NOMO-1 (cell line): ENCODE measurements at regions not wholly inside any gene's neighbourhood (a gene's known extent, or its start where the extent isn't known, plus 50 kb on each side); places are given as distances from the start of the nearest gene placed in this dataset.
"Not testable (repeated sequence)": the region's sequence is repeated elsewhere in the genome, so short reads cannot be mapped to it uniquely, and the experiment has no call there.

Experiments used
- DNase-seq, 2 experiments: peaks; one replicate each; lab custom pipeline; 2025; ENCODE audit not compliant: unreplicated experiment in 2 of 2; lab: John Stamatoyannopoulos, UW

DNA sequence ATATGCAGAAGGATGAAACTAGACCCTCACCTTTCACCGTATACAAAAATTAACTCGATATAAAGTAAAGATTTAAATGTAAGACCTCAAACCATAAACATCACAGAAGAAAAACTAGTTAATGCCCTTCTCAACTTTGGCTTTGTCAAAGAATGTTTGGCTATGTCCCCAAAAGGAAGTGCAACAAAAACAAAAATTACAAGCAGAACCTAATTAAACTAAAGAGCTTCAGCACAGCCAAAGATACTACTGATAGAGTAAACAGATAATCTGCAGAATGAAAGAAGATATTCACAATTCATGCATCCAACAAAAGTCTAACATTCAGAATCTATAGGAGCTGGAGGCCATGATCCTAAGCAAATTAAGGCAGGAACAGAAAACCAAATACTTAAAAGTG lies 824.6 kb upstream of the NEGR1 start:
- DNase-seq = no peak

DNA sequence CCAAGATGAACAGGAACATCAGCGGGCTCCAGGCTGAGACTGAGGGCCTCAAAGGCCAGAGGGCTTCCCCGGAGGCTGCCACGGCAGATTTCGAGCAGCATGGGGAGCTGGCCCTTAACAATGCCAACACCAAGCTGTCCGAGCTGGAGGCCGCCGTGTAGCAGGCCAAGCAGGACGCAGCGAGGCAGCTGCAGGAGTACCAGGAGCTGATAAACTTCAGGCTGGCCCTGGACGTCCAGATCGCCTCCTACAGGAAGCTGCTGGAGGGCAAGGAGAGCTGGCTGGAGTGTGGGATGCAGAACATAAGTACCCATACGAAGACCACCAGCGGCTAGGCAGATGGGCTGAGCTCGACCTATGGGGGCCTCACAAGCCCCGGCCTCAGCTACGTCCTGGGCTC lies 823.4 kb upstream of the NEGR1 start:
- DNase-seq = no peak

DNA sequence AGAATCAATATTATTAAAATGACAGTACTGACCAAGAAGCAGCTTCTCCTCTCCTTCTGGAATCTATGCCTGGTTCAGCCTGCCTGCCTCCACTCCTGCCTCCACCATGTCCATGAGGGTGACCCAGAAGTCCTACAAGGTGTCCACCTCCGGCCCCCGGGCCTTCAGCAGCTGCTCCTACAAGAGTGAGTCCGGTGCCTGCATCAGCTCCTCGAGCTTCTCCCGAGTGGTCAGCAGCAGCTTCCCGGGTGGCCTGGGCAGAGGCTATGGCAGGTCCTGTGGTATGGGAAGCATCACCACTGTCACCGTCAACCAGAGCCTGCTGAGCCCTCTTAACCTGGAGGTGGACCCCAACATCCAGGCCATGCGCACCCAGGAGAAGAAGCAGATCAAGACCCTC lies 822.4 kb upstream of the NEGR1 start:
- DNase-seq = no peak

DNA sequence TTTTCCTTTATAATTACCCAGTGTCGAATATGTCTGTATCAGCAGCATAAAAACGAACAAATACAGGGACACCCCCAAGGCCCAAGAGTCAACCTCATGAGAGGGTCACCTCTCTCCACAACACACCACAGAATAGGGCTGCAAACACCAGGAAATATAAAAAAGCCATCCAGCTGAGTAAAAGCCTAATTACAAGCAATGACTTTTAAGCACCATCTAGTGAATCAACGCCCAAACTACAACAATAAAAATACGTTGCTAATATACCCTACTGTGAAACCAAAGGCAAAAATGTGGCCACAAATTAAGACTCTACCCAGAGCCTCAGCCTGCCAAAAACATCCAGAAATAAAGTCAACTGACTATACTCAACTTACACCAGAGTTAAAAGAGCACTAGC lies 817.9 kb upstream of the NEGR1 start:
- DNase-seq = no peak

DNA sequence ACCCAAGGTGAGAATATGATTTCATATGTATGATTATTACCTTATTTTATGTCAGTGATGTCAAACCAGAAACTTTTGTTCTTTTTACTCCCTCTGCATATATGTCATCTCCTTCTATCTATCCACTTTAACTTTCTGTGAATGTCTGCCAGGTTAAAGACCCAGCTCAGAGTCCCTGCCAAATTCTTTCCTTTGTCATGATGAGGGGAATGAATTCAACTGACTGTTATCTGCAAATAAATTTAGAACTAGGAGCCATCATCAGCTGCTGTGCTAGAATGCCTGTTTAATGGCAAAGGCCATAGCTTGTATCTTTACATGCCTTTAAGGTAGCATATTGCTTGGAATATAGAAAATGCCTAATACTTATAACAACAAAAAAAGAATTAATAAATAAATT lies 815.6 kb upstream of the NEGR1 start:
- no peak for DNase-seq

DNA sequence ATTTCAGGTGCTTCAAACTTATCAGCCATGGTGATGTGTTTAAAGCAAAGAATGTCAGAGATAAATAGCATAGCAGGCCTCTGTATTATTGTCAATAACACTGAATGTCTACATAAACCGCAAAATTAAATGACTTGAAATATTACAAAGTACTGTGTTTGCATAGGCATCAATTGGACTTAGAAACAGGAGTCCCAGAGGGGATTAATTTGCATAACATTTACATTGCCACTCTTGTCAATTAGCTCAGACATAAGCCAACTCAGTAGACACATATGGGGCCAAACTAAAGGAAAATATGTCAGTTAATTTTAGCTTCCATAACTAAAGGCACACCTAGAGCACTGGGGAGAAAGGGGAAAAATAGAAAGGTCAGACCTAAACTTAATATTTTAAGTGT lies 814.5 kb upstream of the NEGR1 start:
- no peak for DNase-seq

DNA sequence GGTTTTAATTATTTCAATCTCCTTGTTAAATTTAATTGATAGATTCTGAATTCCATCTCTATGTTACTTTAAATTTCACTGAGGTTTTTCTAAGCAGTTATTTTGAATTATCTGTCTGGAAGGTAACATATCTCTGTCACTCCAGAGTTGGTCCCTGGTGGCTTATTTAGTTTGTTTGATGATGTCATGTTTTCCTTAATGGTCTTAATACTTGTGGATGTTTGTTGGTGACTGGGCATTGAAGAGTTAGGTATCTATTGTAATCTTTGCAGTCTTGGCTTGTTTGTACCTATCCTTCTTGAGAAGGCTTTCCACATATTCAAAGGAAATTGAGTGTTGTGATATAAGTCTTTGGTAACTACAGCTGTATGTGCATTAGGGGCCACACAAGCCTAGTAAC lies 810.0 kb upstream of the NEGR1 start:
- DNase-seq = no peak

DNA sequence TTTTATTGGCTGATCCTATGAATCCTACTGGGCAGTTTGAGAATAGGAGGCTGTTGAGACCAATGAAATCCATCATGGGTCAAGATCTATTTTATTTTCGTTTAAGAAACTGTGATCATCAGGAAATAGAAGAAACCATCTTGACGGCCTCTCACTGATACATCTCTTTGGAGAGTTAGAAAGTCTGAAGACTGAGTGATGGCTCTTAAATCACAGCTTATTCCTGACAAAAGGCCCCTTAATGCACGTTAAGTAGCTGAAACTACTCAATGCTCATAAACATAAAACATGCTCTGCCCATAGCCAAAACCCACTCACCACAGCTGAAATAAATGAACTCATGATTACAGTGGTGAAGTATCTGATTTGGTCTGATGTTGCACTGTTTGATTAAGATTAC lies 784.5 kb upstream of the NEGR1 start:
- no peak for DNase-seq

DNA sequence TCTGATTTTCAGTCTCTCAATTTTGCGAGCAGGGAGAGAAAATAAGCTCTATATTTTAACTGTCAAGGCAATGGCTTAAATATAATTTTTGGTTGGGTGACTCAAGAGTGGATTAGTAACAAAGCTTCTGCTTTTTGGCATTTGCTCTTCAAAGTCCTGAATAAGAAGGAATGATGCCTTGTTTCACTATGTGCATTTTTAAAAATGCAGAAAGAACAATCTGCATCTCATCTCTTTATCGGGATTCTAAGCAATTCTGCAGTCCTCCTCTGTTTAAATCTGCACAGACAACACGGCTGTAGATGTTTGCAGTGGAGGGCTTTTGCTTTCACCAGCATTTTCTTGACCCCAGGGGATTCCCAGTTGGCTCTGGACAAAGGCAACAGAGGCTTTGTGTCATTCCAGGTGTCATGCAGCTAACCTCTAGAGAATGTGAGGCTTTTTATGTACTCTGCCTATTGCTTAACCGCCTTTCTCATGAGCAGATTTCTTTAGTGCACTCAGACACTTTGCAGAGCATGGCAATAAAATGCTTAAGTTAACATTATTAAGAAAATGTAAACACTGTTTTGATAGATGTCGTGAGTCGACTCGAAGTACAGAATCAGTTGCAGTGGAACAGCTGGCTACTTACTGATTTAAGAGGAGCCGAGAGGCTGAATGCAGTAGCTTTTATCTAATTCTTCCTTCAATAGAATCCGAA lies 783.2 kb upstream of the NEGR1 start:
- DNase-seq = no peak

DNA sequence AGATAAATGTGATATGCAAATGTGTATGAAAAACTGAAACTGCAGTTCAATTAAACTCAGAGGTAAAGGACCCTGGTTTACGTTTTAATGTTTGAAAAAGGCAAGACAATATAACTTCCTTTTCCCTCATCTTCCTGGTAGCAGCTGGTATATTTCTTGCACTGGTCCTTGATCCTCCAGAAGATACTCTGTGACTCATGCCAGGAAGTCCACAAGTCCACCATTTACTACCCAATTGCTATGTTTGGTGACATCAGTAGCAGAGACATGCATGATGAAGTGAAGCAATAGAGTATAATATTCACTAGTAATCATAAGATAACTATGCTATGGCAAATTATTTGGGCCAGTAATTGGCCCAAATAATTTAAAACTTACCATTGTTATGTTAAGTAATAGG lies 774.5 kb upstream of the NEGR1 start:
- no peak for DNase-seq

DNA sequence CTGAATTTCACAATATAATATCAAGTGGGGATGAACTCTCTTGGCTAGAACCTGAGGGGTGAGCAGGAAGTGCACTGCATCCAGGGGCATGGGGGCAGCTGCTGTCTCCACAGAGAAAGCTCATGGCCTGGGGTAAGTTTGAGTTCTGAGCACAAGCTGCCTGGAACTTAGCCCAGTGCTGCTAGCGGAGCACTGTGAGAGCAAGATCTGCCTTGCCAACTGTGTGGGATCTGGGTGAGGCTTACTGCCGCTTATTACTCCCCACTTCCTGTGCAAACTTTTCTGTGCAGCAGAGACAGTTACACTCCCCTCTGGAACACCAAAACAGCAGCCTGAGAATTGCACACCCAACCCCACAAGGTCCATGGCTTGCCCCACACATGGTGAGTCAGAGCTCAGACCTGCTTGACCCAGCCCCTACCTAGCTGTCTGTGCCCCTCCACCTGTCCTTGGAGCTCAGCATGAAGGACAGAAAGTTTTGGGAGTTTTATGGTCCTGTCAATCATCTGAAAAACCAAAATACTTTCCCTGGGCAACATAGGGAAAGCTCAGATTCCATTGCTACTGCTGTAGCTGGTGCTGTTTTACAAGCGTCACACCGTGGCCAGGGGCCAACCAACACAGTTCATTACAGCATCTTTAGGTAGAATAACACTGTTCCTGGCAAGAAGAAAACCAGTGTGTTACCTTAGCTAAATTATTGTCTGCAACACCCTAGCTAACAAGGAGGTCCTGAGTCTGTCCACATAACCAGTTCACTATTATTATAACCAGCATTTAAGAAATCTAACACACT lies 762.1 kb upstream of the NEGR1 start:
- no peak for DNase-seq

DNA sequence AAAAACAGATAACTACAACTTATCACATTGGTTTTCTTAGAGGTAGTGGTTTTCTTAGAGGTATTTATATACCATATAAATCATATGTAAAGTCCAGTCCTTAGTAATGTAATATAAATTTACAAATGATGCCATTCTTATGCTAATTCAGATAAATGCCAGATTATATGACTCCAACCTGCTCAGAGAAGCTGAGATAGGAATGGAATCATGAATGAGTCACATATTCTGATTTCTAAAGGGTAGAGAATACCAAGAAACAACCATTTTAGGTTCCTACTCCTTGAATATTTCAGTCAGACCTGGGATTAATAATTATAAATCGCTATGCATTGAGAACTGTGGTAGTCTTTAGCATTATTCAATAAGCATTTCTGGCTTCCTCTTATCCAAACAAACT lies 760.1 kb upstream of the NEGR1 start:
- no peak for DNase-seq

DNA sequence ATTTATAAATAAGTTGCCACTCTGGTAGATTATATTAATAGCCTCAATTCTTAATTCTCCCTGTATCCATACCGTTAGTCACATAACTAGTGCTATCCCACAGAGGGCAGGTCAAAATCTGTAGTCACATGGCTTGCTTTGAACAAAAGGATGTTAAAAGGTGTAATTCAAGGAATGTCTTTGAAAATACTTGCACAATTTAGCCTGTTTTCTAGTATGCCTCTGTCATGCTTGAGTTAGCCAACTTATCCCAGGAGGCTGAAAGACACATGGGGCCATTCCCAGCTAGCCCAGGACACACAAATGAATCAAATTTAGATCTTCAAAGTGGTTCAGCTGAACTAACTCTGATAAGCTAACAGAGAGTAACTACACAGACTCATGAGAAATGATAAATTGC lies 758.5 kb upstream of the NEGR1 start:
- DNase-seq = no peak

DNA sequence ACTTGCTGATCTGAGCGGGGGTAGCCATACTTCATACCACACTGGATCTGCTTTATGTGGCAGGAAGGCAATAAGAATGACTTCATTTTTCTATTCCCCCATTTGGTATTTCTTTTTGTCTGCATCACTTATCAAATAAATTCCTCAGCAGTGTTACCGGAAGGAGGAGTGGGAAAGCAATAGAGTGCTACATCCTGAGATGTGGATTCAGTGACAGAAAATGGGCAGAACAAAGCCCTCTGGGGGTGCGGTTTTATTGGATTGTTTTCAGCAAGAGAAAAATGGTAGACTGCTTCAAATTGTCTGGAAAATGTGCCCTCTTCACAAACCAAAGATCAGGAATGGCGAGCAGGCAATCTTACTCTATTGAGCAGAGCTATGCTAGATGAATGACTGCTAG lies 751.9 kb upstream of the NEGR1 start:
- no peak for DNase-seq

DNA sequence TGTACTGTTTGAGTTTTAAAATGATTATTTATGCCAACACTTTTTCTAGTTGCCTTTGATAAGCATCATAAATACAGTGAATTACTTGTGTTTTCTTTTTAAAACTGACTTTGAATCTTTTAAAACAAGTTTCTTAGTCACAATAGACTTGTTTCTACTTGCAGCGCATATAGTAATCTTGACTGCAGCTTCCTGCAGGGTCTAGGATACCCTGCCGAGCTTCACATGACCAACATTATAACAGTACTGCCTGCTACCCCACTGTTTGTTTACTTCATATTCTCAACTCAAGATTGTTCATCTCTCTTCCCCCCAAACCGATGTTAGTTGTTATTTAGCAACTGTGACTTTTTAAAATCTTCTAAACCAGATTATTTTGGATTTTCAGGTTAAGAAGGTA lies 751.3 kb upstream of the NEGR1 start:
- no peak for DNase-seq

DNA sequence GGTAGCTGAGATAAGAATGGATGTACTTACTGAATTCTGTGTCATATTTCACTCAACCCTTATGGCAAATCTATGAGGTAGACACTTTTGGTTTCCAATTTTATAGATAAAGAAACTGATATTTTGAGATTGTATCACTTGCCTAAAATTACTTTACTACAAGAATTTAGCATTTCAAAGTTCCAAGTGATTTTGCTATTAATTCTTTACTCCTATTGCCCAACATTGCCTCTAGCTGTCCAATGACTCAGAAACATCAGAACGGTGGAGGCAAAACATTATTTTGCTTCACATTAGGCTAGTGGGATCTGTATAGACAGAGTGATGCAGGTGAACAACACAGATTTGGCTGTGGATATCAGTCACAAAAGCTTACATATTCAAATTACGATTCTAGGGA lies 747.2 kb upstream of the NEGR1 start:
- DNase-seq = no peak

DNA sequence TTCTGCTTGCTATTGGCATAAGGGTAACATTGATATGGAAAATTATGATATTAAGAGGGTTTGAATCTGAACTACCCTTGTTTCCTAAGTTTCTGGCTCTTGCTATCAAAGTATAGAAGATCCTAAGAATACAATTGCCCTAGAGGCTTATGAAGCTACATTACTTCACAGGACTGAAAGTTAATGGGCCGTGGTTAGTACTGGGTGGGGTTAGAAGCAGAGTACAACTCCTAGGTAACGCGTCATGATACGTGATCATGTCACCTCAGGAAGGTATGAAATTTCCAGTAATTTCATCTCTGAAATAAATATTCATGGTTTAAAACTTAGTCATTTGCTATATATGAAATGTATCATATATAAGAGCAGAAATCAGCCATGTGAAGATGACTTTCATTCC lies 743.8 kb upstream of the NEGR1 start:
- DNase-seq = no peak

DNA sequence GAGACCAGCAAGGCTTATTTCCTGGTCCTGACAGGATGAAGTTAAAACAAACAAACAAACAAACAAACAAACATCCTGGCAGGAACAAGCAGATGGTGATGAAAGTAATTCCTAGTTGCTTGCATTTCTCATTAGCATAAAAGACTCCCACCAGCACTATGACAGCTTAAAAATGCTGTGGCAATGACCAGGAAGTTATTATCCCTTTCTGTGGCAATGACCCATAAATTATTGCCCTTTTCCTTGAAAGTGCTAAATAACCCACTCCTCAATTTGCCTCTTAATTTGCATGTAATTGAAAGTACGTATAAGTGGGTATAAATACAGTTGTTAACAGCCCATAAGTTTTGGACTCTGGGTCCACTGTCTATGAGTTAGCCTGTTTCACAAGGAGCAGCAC lies 727.6 kb upstream of the NEGR1 start:
- DNase-seq = no peak

DNA sequence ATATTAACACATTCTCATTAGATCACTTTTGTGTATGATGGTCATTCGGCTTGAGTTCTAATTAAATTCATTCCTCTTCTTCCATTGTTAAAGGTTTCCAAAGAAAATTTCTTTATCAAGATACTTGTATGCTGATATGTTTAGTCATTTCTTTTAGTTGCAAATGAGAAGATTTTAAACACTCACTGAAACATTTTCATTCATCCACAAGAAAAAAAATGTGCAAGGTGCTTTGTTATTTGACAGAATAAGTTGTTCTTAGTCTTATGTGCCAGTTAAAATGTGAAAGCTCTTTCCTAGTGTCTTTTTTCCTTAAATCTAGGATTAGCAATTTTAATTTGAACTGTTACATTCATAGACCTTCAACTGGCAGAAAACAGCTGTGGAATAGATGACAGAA lies 727.0 kb upstream of the NEGR1 start:
- DNase-seq = no peak

DNA sequence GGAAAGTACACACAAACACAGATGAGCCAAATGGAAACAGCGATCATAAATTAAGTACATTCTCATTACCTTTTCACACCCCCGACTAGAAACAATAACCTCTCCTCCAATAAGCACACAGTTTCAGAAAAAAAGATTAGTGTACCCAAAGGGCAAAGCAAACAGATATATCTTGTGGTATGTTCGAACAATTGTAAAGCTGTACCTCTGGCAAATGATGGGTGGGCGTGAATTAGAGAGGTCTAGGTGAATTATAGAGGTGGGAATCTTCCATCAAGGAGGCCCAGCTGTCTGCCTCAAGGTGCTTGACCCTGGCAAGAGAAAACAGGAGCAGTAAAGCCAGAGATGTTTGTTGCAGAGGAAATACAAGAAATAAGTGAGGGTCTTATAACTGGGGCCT lies 715.3 kb upstream of the NEGR1 start:
- no peak for DNase-seq

DNA sequence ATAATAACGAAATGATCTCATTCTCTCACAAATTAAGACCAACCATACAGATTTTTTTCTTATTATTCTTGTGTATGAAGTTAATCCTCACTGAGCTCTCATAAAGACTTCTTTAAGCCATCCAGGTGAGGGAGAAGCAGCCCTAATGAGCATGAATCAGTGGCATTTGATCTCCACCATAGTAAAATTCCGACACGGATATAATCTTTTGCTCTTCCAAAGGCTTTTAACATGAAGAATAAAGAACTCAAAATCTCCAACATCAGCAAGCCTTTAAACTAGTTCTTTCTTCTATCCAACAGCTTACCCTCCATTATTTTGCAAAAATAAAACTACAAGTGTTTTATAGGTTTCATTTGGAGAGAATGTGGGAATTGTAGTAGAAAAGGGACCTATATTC lies 714.7 kb upstream of the NEGR1 start:
- DNase-seq = no peak

DNA sequence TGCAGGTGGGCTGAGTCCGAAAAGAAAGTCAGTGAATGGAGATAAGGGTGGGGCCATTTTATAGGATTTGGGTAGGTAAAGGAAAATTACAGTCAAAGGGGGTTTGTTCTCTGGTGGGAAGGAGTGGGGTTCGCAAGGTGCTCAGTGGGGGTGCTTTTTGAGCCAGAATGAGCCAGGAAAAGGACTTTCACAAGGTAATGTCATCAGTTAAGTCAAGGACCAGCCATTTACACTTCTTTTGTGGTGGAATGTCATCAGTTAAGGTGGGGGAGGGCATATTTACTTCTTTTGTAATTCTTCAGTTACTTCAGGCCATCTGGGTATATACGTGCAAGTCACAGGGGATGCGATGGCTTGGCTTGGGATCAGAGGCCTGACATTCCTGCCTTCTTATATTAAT lies 705.5 kb upstream of the NEGR1 start:
- not testable (repeated sequence) for DNase-seq
